Osteoblast (primary cell): ENCODE measurements at regions not wholly inside any gene's neighbourhood (a gene's known extent, or its start where the extent isn't known, plus 50 kb on each side); places are given as distances from the start of the nearest gene placed in this dataset.

Source experiments
- DNase-seq: peaks from one replicate; pipeline ENCODE4 v3.0.0; 2011; ENCODE audit warnings: low spot score, mixed read lengths; ENCODE audit not compliant: insufficient read length; ENCODE audit errors: missing footprints
- H2AFZ ChIP-seq: 2 replicates; pipeline ENCODE4 v1.6.0; 2011; ENCODE audit warnings: mild to moderate bottlenecking, low read length
- H3K27ac ChIP-seq: 2 replicates; pipeline ENCODE4 v1.5.1; 2011; ENCODE audit warnings: mild to moderate bottlenecking, low read depth, low read length, moderate library complexity
- H3K27me3 ChIP-seq: 2 replicates; pipeline ENCODE4 v1.6.0; 2012; ENCODE audit warnings: mild to moderate bottlenecking, control low read depth, inconsistent platforms, low read length, moderate library complexity; ENCODE audit not compliant: insufficient read depth
- H3K36me3 ChIP-seq: 2 replicates; pipeline ENCODE4 v1.5.1; 2011; ENCODE audit warnings: mild to moderate bottlenecking, low read length, control low read depth, moderate library complexity; ENCODE audit not compliant: insufficient read depth
- H3K4me1 ChIP-seq: 2 replicates; pipeline ENCODE4 v1.5.1; 2011; ENCODE audit warnings: mild to moderate bottlenecking, low read length, control low read depth, moderate library complexity; ENCODE audit not compliant: insufficient read depth
- H3K4me2 ChIP-seq: 2 replicates; pipeline ENCODE4 v1.6.0; 2011; ENCODE audit warnings: mild to moderate bottlenecking, low read length; ENCODE audit not compliant: insufficient read depth
- H3K4me3 ChIP-seq: fragments of 200-600 bp; sonication (generic); 3 replicates; pipeline ENCODE4 v1.5.1; 2012; ENCODE audit warnings: mild to moderate bottlenecking, low read length, inconsistent platforms; ENCODE audit not compliant: insufficient read depth
- H3K79me2 ChIP-seq: 2 replicates; pipeline ENCODE4 v1.6.0; 2012; ENCODE audit warnings: mild to moderate bottlenecking, low read length, control low read depth, inconsistent platforms; ENCODE audit not compliant: insufficient read depth
- H3K9me3 ChIP-seq: 2 replicates; pipeline ENCODE4 v1.5.1; 2011; ENCODE audit warnings: low read depth, low read length, control low read depth
- H4K20me1 ChIP-seq: 2 replicates; pipeline ENCODE4 v1.6.0; 2012; ENCODE audit warnings: mild to moderate bottlenecking, low read length, control low read depth; ENCODE audit not compliant: insufficient read depth
- CTCF ChIP-seq: IDR thresholded peaks from 2 replicates; pipeline ENCODE4 v1.5.1; 2011; ENCODE audit warnings: mild to moderate bottlenecking, low read depth, low read length, moderate library complexity; ENCODE audit errors: extremely low read depth

GRCh38 chr5:83834306-83834705, 113.7 kb upstream of the HAPLN1 start:
- no peaks in the 10 kb centered on the region for H3K27me3 ChIP-seq
- H3K4me1 ChIP-seq: no peaks in the 10 kb centered on the region
- no peaks in the 10 kb centered on the region for H4K20me1 ChIP-seq
- H2AFZ ChIP-seq: no peak overlapping the region
- H3K9me3 ChIP-seq: no peaks in the 10 kb centered on the region
- no peaks in the 10 kb centered on the region for H3K36me3 ChIP-seq
- no peak overlapping the region for H3K27ac ChIP-seq
- no peaks in the 10 kb centered on the region for H3K79me2 ChIP-seq
- no peak overlapping the region for H3K4me3 ChIP-seq
- H3K4me2 ChIP-seq: no peak overlapping the region
- no peak for DNase-seq
- no peak for TF ChIP-seq CTCF

- no peak for TF ChIP-seq CTCF
- no peaks in the 10 kb centered on the region for H3K79me2 ChIP-seq
- H3K4me2 ChIP-seq: no peak overlapping the region
- H3K4me1 ChIP-seq: peaks cover 3% of the 10 kb centered on the region
- no peak overlapping the region for H3K4me3 ChIP-seq
- H4K20me1 ChIP-seq: no peaks in the 10 kb centered on the region
- H3K27ac ChIP-seq: no peak overlapping the region
- H2AFZ ChIP-seq: no peak overlapping the region
- no peaks in the 10 kb centered on the region for H3K9me3 ChIP-seq
- DNase-seq: no peak
- no peaks in the 10 kb centered on the region for H3K27me3 ChIP-seq
- no peaks in the 10 kb centered on the region for H3K36me3 ChIP-seq
These were observed 111.2 kb upstream of the HAPLN1 start for GRCh38 chr5:83831834-83832233.

GRCh38 chr5:83827111-83827557, 106.5 kb upstream of the HAPLN1 start:
- Histone ChIP-seq H3K4me2 (no peak overlapping the region), H3K9me3 (no peaks in the 10 kb centered on the region), H3K4me1 (peaks cover 4% of the 10 kb centered on the region), H3K4me3 (no peak overlapping the region), H3K36me3 (no peaks in the 10 kb centered on the region), H4K20me1 (no peaks in the 10 kb centered on the region), H3K27ac (peak overlapping the region; percentile 38), H3K79me2 (no peaks in the 10 kb centered on the region), H2AFZ (no peak overlapping the region), H3K27me3 (no peaks in the 10 kb centered on the region)
- DNase-seq: no peak
- TF ChIP-seq CTCF: no peak

- Histone ChIP-seq H3K4me2 (no peak overlapping the region), H3K4me1 (no peaks in the 10 kb centered on the region), H3K9me3 (no peaks in the 10 kb centered on the region), H4K20me1 (no peaks in the 10 kb centered on the region), H3K4me3 (no peak overlapping the region), H3K36me3 (no peaks in the 10 kb centered on the region), H3K79me2 (no peaks in the 10 kb centered on the region), H3K27ac (no peak overlapping the region), H3K27me3 (no peaks in the 10 kb centered on the region), H2AFZ (no peak overlapping the region)
- no peak for DNase-seq
- no peak for TF ChIP-seq CTCF
These were observed 96.9 kb upstream of the HAPLN1 start for GRCh38 chr5:83817591-83817990.
